ENCODE measurements at regions not wholly inside any gene's neighbourhood (a gene's known extent, or its start where the extent isn't known, plus 50 kb on each side); places are given as distances from the start of the nearest gene placed in this dataset.

- peaks cover 2% of the 10 kb centered on the region for H3K36me3 ChIP-seq (ENCODE audit: low read depth)
- no peak overlapping the region for H3K4me3 ChIP-seq (ENCODE audit: severe bottlenecking)
- DNase-seq (ENCODE audit: low spot score) (no peak), ATAC-seq (ENCODE audit: low read depth) (no peak)
- no peak overlapping the region for H3K27ac ChIP-seq (ENCODE audit: poor library complexity, severe bottlenecking)
- no peak for TF ChIP-seq CTCF (IDR thresholded peaks at IDR 0.05; ENCODE audit: poor library complexity, severe bottlenecking)
- H3K27me3 ChIP-seq (ENCODE audit: insufficient read depth, poor library complexity, severe bottlenecking) = no peaks in the 10 kb centered on the region
- H3K4me1 ChIP-seq (ENCODE audit: insufficient read depth, poor library complexity, severe bottlenecking) = no peaks in the 10 kb centered on the region
- peaks cover 7% of the 10 kb centered on the region for H3K9me3 ChIP-seq (ENCODE audit: severe bottlenecking)
These were observed 365.7 kb downstream of the SEC14L1 start for GRCh38 chr17:77506371-77506991.

GRCh38 chr17:77507111-77507885, 366.5 kb downstream of the SEC14L1 start:
- Histone ChIP-seq H3K9me3 (ENCODE audit: severe bottlenecking) (peaks cover 7% of the 10 kb centered on the region), H3K4me1 (ENCODE audit: insufficient read depth, poor library complexity, severe bottlenecking) (no peaks in the 10 kb centered on the region), H3K27ac (ENCODE audit: poor library complexity, severe bottlenecking) (no peak overlapping the region), H3K36me3 (ENCODE audit: low read depth) (no peaks in the 10 kb centered on the region), H3K4me3 (ENCODE audit: severe bottlenecking) (no peak overlapping the region), H3K27me3 (ENCODE audit: insufficient read depth, poor library complexity, severe bottlenecking) (no peaks in the 10 kb centered on the region)
- DNase-seq (ENCODE audit: low spot score) = no peak
- TF ChIP-seq CTCF (IDR thresholded peaks at IDR 0.05; ENCODE audit: poor library complexity, severe bottlenecking) = peak; percentile 4
- peak; percentile 48 for ATAC-seq (ENCODE audit: low read depth)

GRCh38 chr17:77508047-77508715, 367.4 kb downstream of the SEC14L1 start:
- no peaks in the 10 kb centered on the region for H3K36me3 ChIP-seq (ENCODE audit: low read depth)
- DNase-seq (ENCODE audit: low spot score) (no peak), ATAC-seq (ENCODE audit: low read depth) (no peak; the same call in 2 of the 3 replicates)
- peaks cover 7% of the 10 kb centered on the region for H3K9me3 ChIP-seq (ENCODE audit: severe bottlenecking)
- H3K4me3 ChIP-seq (ENCODE audit: severe bottlenecking) = no peak overlapping the region
- H3K4me1 ChIP-seq (ENCODE audit: insufficient read depth, poor library complexity, severe bottlenecking) = no peaks in the 10 kb centered on the region
- H3K27ac ChIP-seq (ENCODE audit: poor library complexity, severe bottlenecking) = no peak overlapping the region
- no peak for TF ChIP-seq CTCF (IDR thresholded peaks at IDR 0.05; ENCODE audit: poor library complexity, severe bottlenecking)
- H3K27me3 ChIP-seq (ENCODE audit: insufficient read depth, poor library complexity, severe bottlenecking) = no peaks in the 10 kb centered on the region

GRCh38 chr17:77509089-77509488, 368.3 kb downstream of the SEC14L1 start:
- H3K4me3 ChIP-seq (ENCODE audit: severe bottlenecking) = no peak overlapping the region

More at GRCh38 chr17:77509089-77509488, 368.3 kb downstream of the SEC14L1 start:
- ATAC-seq (ENCODE audit: low read depth) (no peak), DNase-seq (ENCODE audit: low spot score) (no peak)
- Histone ChIP-seq H3K4me1 (ENCODE audit: insufficient read depth, poor library complexity, severe bottlenecking) (no peaks in the 10 kb centered on the region), H3K9me3 (ENCODE audit: severe bottlenecking) (peaks cover 7% of the 10 kb centered on the region), H3K27ac (ENCODE audit: poor library complexity, severe bottlenecking) (no peak overlapping the region), H3K36me3 (ENCODE audit: low read depth) (no peaks in the 10 kb centered on the region), H3K27me3 (ENCODE audit: insufficient read depth, poor library complexity, severe bottlenecking) (no peaks in the 10 kb centered on the region)
- no peak for TF ChIP-seq CTCF (IDR thresholded peaks at IDR 0.05; ENCODE audit: poor library complexity, severe bottlenecking)

Data from RWPE2 (cell line).